HCT116 (cell line): ENCODE measurements at regions not wholly inside any gene's neighbourhood (a gene's known extent, or its start where the extent isn't known, plus 50 kb on each side); places are given as distances from the start of the nearest gene placed in this dataset.

ENCODE experiments used
- CEBPB ChIP-seq: IDR thresholded peaks from 2 replicates; pipeline ENCODE4 v1.6.1; 2012; ENCODE audit warnings: low read depth
- ELF1 ChIP-seq: IDR thresholded peaks from 2 replicates; pipeline ENCODE4 v1.6.1; 2012; ENCODE audit warnings: low read depth, borderline replicate concordance
- EZH2 ChIP-seq: fragments of 200-600 bp; sonication (generic); IDR thresholded peaks from 2 replicates; pipeline ENCODE4 v1.6.1; 2017; ENCODE audit warnings: antibody characterized with exemption, mixed run types
- POLR2AphosphoS5 ChIP-seq: IDR thresholded peaks from 2 replicates; pipeline ENCODE4 v1.6.1; 2011; ENCODE audit warnings: mild to moderate bottlenecking, low read depth, low read length, moderate library complexity
- TF ChIP-seq, protein P1 (sequence below), 3 experiments: fragments of 200-600 bp in 1 of 3; sonication (generic) in 1 of 3; IDR thresholded peaks in 2 of 3; conservative IDR thresholded peaks in 1 of 3; 2 replicates each; pipeline ENCODE4 v1.5.1; 2012 to 2017; ENCODE audit warnings: low read depth in 2 of 3, low read length in 2 of 3, antibody characterized with exemption in 1 of 3, borderline replicate concordance in 1 of 3, control low read depth in 1 of 3, mild to moderate bottlenecking in 1 of 3, mixed read lengths in 1 of 3, mixed run types in 1 of 3, moderate library complexity in 1 of 3; ENCODE audit not compliant: insufficient read depth in 1 of 3

GRCh38 chrX:149283853-149284252 is 221.3 kb downstream of the IDS start:
- TF ChIP-seq, protein P1, sequence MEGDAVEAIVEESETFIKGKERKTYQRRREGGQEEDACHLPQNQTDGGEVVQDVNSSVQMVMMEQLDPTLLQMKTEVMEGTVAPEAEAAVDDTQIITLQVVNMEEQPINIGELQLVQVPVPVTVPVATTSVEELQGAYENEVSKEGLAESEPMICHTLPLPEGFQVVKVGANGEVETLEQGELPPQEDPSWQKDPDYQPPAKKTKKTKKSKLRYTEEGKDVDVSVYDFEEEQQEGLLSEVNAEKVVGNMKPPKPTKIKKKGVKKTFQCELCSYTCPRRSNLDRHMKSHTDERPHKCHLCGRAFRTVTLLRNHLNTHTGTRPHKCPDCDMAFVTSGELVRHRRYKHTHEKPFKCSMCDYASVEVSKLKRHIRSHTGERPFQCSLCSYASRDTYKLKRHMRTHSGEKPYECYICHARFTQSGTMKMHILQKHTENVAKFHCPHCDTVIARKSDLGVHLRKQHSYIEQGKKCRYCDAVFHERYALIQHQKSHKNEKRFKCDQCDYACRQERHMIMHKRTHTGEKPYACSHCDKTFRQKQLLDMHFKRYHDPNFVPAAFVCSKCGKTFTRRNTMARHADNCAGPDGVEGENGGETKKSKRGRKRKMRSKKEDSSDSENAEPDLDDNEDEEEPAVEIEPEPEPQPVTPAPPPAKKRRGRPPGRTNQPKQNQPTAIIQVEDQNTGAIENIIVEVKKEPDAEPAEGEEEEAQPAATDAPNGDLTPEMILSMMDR (IDR thresholded peaks at IDR 0.05 in 2 of 3, conservative IDR thresholded peaks at IDR 0.05 in 1 of 3; ENCODE audit: borderline replicate concordance in 1 of 3, insufficient read depth in 1 of 3, low read depth in 2 of 3, low read length in 2 of 3) = no peak
- TF ChIP-seq CEBPB = no peak
- no peak for TF ChIP-seq POLR2AphosphoS5
- TF ChIP-seq EZH2 = no peak
- no peak for TF ChIP-seq ELF1
